ENCODE measurements at regions not wholly inside any gene's neighbourhood (a gene's known extent, or its start where the extent isn't known, plus 50 kb on each side); places are given as distances from the start of the nearest gene placed in this dataset.
A peak's percentile ranks its signal among the peaks of the same experiment; 100 is the strongest.

GRCh38 chr3:18075799-18076198 is 333.4 kb upstream of the TBC1D5 start:
- H3K9ac ChIP-seq (ENCODE audit: low read length), result no peak overlapping the region
- H3K27ac ChIP-seq (ENCODE audit: low read depth, low read length), result no peak overlapping the region
- no peak overlapping the region for H3K4me2 ChIP-seq (ENCODE audit: low read length)
- no peak overlapping the region for H3K4me3 ChIP-seq (ENCODE audit: insufficient read depth, low read depth, low read length)
- no peaks in the 10 kb centered on the region for H4K20me1 ChIP-seq (ENCODE audit: insufficient read depth, low read length)
- no peaks in the 10 kb centered on the region for H3K36me3 Mint-ChIP-seq (ENCODE audit: low read depth, unreplicated experiment)
- H3K9me3 ChIP-seq (ENCODE audit: insufficient read depth, low read depth, low read length), result no peaks in the 10 kb centered on the region
- peaks cover 11% of the 10 kb centered on the region for H3K4me1 ChIP-seq (ENCODE audit: insufficient read depth, low read length)
- no peaks in the 10 kb centered on the region for H3K36me3 ChIP-seq (ENCODE audit: insufficient read depth, low read length)
- no peaks in the 10 kb centered on the region for H3K9me3 Mint-ChIP-seq (ENCODE audit: unreplicated experiment)
- DNase-seq (ENCODE audit: low read depth) (no peak), FAIRE-seq (no peak)
- no peaks in the 10 kb centered on the region for H3K27me3 Mint-ChIP-seq (ENCODE audit: low read depth, unreplicated experiment)
- H3K4me3 Mint-ChIP-seq (ENCODE audit: unreplicated experiment), result no peak overlapping the region
- peaks cover 24% of the 10 kb centered on the region for H3K4me1 Mint-ChIP-seq (ENCODE audit: low read depth, unreplicated experiment)
- TF ChIP-seq EZH2 (IDR thresholded peaks at IDR 0.05; ENCODE audit: insufficient read depth, low read length), result no peak
- TF ChIP-seq CTCF (IDR thresholded peaks at IDR 0.05; ENCODE audit: insufficient read depth, low read depth, low read length), result no peak
- no peaks in the 10 kb centered on the region for H3K79me2 ChIP-seq (ENCODE audit: insufficient read depth, low read length)
- H2AFZ ChIP-seq (ENCODE audit: low read depth, low read length), result no peak overlapping the region
- H3K27ac Mint-ChIP-seq (ENCODE audit: unreplicated experiment), result no peak overlapping the region
- no peaks in the 10 kb centered on the region for H3K27me3 ChIP-seq (ENCODE audit: insufficient read depth, low read length)

- Mint-ChIP-seq H3K9me3 (ENCODE audit: unreplicated experiment) (no peaks in the 10 kb centered on the region), H3K4me3 (ENCODE audit: unreplicated experiment) (no peak overlapping the region), H3K27me3 (ENCODE audit: low read depth, unreplicated experiment) (no peaks in the 10 kb centered on the region), H3K36me3 (ENCODE audit: low read depth, unreplicated experiment) (no peaks in the 10 kb centered on the region), H3K27ac (ENCODE audit: unreplicated experiment) (peak overlapping the region; percentile 30), H3K4me1 (ENCODE audit: low read depth, unreplicated experiment) (peaks cover 7% of the 10 kb centered on the region)
- no peaks in the 10 kb centered on the region for H3K36me3 ChIP-seq (ENCODE audit: insufficient read depth, low read length)
- H2AFZ ChIP-seq (ENCODE audit: low read depth, low read length), result no peak overlapping the region
- FAIRE-seq (no peak), DNase-seq (ENCODE audit: low read depth) (peak; percentile 28)
- no peak overlapping the region for H3K27ac ChIP-seq (ENCODE audit: low read depth, low read length)
- no peaks in the 10 kb centered on the region for H3K79me2 ChIP-seq (ENCODE audit: insufficient read depth, low read length)
- no peak for TF ChIP-seq CTCF (IDR thresholded peaks at IDR 0.05; ENCODE audit: insufficient read depth, low read depth, low read length)
- TF ChIP-seq EZH2 (IDR thresholded peaks at IDR 0.05; ENCODE audit: insufficient read depth, low read length), result no peak
- no peaks in the 10 kb centered on the region for H3K4me1 ChIP-seq (ENCODE audit: insufficient read depth, low read length)
- H3K4me2 ChIP-seq (ENCODE audit: low read length), result no peak overlapping the region
- no peaks in the 10 kb centered on the region for H4K20me1 ChIP-seq (ENCODE audit: insufficient read depth, low read length)
- H3K27me3 ChIP-seq (ENCODE audit: insufficient read depth, low read length), result no peaks in the 10 kb centered on the region
- H3K9me3 ChIP-seq (ENCODE audit: insufficient read depth, low read depth, low read length), result no peaks in the 10 kb centered on the region
- no peak overlapping the region for H3K9ac ChIP-seq (ENCODE audit: low read length)
- no peak overlapping the region for H3K4me3 ChIP-seq (ENCODE audit: insufficient read depth, low read depth, low read length)
These were observed 329.4 kb upstream of the TBC1D5 start for GRCh38 chr3:18071833-18072232.

GRCh38 chr3:18070944-18071343 is 328.5 kb upstream of the TBC1D5 start:
- FAIRE-seq (no peak), DNase-seq (ENCODE audit: low read depth) (no peak)
- Histone ChIP-seq H3K79me2 (ENCODE audit: insufficient read depth, low read length) (no peaks in the 10 kb centered on the region), H3K4me2 (ENCODE audit: low read length) (no peak overlapping the region), H3K4me3 (ENCODE audit: insufficient read depth, low read depth, low read length) (no peak overlapping the region), H3K4me1 (ENCODE audit: insufficient read depth, low read length) (no peaks in the 10 kb centered on the region), H3K36me3 (ENCODE audit: insufficient read depth, low read length) (no peaks in the 10 kb centered on the region), H3K9me3 (ENCODE audit: insufficient read depth, low read depth, low read length) (no peaks in the 10 kb centered on the region), H3K27me3 (ENCODE audit: insufficient read depth, low read length) (no peaks in the 10 kb centered on the region), H2AFZ (ENCODE audit: low read depth, low read length) (no peak overlapping the region), H3K9ac (ENCODE audit: low read length) (no peak overlapping the region), H3K27ac (ENCODE audit: low read depth, low read length) (no peak overlapping the region), H4K20me1 (ENCODE audit: insufficient read depth, low read length) (no peaks in the 10 kb centered on the region)
- H3K4me1 Mint-ChIP-seq (ENCODE audit: low read depth, unreplicated experiment), result peaks cover 7% of the 10 kb centered on the region
- TF ChIP-seq CTCF (IDR thresholded peaks at IDR 0.05; ENCODE audit: insufficient read depth, low read depth, low read length), result no peak
- no peak for TF ChIP-seq EZH2 (IDR thresholded peaks at IDR 0.05; ENCODE audit: insufficient read depth, low read length)
- no peak overlapping the region for H3K27ac Mint-ChIP-seq (ENCODE audit: unreplicated experiment)
- no peaks in the 10 kb centered on the region for H3K36me3 Mint-ChIP-seq (ENCODE audit: low read depth, unreplicated experiment)
- no peaks in the 10 kb centered on the region for H3K9me3 Mint-ChIP-seq (ENCODE audit: unreplicated experiment)
- no peaks in the 10 kb centered on the region for H3K27me3 Mint-ChIP-seq (ENCODE audit: low read depth, unreplicated experiment)
- H3K4me3 Mint-ChIP-seq (ENCODE audit: unreplicated experiment), result no peak overlapping the region

Measured in astrocyte (in vitro differentiated cells and primary cell).